ENCODE measurements at regions not wholly inside any gene's neighbourhood (a gene's known extent, or its start where the extent isn't known, plus 50 kb on each side); places are given as distances from the start of the nearest gene placed in this dataset.

GRCh38 chr1:62918700-62919099 lies 134.8 kb downstream of the ATG4C start:
- TF ChIP-seq, protein P1, sequence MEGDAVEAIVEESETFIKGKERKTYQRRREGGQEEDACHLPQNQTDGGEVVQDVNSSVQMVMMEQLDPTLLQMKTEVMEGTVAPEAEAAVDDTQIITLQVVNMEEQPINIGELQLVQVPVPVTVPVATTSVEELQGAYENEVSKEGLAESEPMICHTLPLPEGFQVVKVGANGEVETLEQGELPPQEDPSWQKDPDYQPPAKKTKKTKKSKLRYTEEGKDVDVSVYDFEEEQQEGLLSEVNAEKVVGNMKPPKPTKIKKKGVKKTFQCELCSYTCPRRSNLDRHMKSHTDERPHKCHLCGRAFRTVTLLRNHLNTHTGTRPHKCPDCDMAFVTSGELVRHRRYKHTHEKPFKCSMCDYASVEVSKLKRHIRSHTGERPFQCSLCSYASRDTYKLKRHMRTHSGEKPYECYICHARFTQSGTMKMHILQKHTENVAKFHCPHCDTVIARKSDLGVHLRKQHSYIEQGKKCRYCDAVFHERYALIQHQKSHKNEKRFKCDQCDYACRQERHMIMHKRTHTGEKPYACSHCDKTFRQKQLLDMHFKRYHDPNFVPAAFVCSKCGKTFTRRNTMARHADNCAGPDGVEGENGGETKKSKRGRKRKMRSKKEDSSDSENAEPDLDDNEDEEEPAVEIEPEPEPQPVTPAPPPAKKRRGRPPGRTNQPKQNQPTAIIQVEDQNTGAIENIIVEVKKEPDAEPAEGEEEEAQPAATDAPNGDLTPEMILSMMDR (conservative IDR thresholded peaks at IDR 0.05) = no peak
- no peak for TF ChIP-seq EZH2 (IDR thresholded peaks at IDR 0.05; ENCODE audit: low read depth)
